Heart left ventricle (tissue), 13 donors: ENCODE measurements at regions not wholly inside any gene's neighbourhood (a gene's known extent, or its start where the extent isn't known, plus 50 kb on each side); places are given as distances from the start of the nearest gene placed in this dataset.

ENCODE experiments used
- CTCF ChIP-seq, 12 donors: fragments of 200-600 bp; sonication (generic) in 4 of 12; IDR thresholded peaks; one replicate each; pipeline versions ENCODE4 v1.5.0 to v1.8.0; 2018 to 2022; ENCODE audit warnings: antibody characterized with exemption in 12 of 12, mild to moderate bottlenecking in 5 of 12
- POLR2A ChIP-seq, 2 donors: fragments of 450-650 bp; IDR thresholded peaks; one replicate each; pipeline ENCODE4 v1.6.1; 2017; ENCODE audit warnings: antibody characterized with exemption in 2 of 2, mild to moderate bottlenecking in 2 of 2, moderate library complexity in 2 of 2
- donor health status: ischemic (EF 13 %, LVEDD 7.1; RV severe dilation, severe dysfunction).
- donor health status: DM: no; HTN: yes; CAD: no.
- donor health status: DM: no; HTN: no; CAD: no.
- donor health status: ischemic (EF 25% LVEDD 6.9; RV normal size, moderate dysfunction).
- donor health status: ischemic (EF 25% LVEDD 5.7; RV mildly dilated, moderate dysfunction).
- donor health status: ischemic (EF 35%, LVEDD 5.7; RV mildly dilated, moderate dysfunction).
- donor health status: nonischemic (EF 11% LVEDD 7.7; RV severe dilation, severe dysfunction).
- donor health status: DM: yes; HTN: yes; CAD: no.
- donor health status: PGD.
- donor health status: ischemic (EF 29% LVEDD 5.4; RV normal size, mild dysfunction).
- donor health status: nonischemic (EF 23%, LVEDD 6.1; RV moderate dilation, normal function).

- TF ChIP-seq CTCF (IDR thresholded peaks at IDR 0.05): no peak
- TF ChIP-seq POLR2A (IDR thresholded peaks at IDR 0.05): no peak
Measured at GRCh38 chr5:30405821-30406220, 787.7 kb upstream of the CDH6 start.
